ENCODE measurements at regions not wholly inside any gene's neighbourhood (a gene's known extent, or its start where the extent isn't known, plus 50 kb on each side); places are given as distances from the start of the nearest gene placed in this dataset.

DNA sequence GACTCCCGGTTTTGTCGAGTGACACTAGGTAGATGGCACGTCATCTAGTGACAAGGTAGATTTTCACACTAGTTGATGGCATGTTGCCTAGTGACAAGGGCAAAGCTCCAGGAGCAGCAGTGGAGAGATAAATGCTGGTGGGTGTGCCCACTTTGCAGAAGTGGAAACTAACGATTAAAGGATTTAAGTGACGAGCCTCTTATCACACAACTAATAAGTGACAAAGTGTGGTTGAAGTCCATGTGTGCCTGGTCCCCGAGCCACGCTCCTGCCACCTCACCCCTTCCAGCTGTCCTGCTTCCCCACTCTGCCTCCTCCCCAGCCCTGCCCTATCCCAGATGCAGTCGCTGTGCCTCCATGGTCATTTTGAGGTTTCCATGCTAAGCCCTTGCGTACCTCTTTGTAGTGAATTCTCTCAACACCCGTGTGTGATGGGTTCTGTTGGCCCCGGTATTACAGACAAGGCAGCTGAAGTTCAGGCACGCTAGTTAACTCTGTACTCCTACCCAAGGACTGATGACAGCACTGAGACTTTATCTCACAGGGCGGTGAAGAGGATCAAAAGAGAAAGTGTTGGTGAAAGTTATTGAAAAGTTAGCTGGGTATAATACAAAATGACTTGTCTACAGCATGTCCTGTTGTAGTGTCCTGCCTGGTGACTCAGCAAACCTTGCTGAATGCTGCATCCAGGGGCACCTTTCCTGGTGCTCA lies 113.4 kb upstream of the GLI2 start:
- ATAC-seq: no peak
- no peak for DNase-seq (ENCODE audit: low read depth, low spot score)
- no peaks in the 10 kb centered on the region for H3K4me1 ChIP-seq (ENCODE audit: control insufficient read depth, insufficient read depth, low read length)
- CTCF ChIA-PET: no interaction called here
- POLR2A ChIA-PET: no interaction called here
- no TSS peak for BruUV-seq (replicated peaks)
- H3K36me3 ChIP-seq (ENCODE audit: control insufficient read depth in 2 of 2, insufficient read depth in 2 of 2, low read length in 1 of 2): no peaks in the 10 kb centered on the region
- H3K79me2 ChIP-seq (ENCODE audit: control insufficient read depth, insufficient read depth, low read length): no peaks in the 10 kb centered on the region
- WGBS (ENCODE audit: insufficient coverage, insufficient replicate concordance, low lambda C conversion rate, missing lambda C conversion rate): 48% methylated on average over 13 of the region's 13 CpGs
- RAD21 ChIA-PET (ENCODE audit: unreplicated experiment): no interaction called here
- no peaks in the 10 kb centered on the region; the same call in 2 of the 3 replicates for H3K9me3 ChIP-seq (replicated peaks; ENCODE audit: control insufficient read depth, insufficient read depth, low read length)
- intact Hi-C loops (cut with micrococcal nuclease; ENCODE audit: unreplicated experiment): no loop called here
- no peak for FAIRE-seq
- H3K27ac ChIP-seq (ENCODE audit: control insufficient read depth, insufficient read depth): no peak overlapping the region
- H2AFZ ChIP-seq (ENCODE audit: control insufficient read depth, low read depth, low read length): no peak overlapping the region
- H3K4me3 ChIP-seq: no peak overlapping the region
- H3K27me3 ChIP-seq (replicated peaks in 1 of 2; ENCODE audit: control insufficient read depth in 2 of 2, insufficient read depth in 2 of 2, low read length in 1 of 2): no peaks in the 10 kb centered on the region; a peak in 1 of 4 replicates
- no peak overlapping the region for H3K9ac ChIP-seq (ENCODE audit: control insufficient read depth, insufficient read depth, low read length)
- in situ Hi-C loops (cut with MboI): no loop called here
- SMC1A ChIA-PET (ENCODE audit: uncharacterized antibody, unreplicated experiment): no interaction called here
- H3K4me2 ChIP-seq (ENCODE audit: control insufficient read depth, insufficient read depth): no peak overlapping the region
- no peaks in the 10 kb centered on the region for H4K20me1 ChIP-seq (ENCODE audit: control insufficient read depth, insufficient read depth)
- TF ChIP-seq POLR2AphosphoS2 (IDR thresholded peaks at IDR 0.05; ENCODE audit: low read depth, low read length): no peak
- TF ChIP-seq, protein P1, sequence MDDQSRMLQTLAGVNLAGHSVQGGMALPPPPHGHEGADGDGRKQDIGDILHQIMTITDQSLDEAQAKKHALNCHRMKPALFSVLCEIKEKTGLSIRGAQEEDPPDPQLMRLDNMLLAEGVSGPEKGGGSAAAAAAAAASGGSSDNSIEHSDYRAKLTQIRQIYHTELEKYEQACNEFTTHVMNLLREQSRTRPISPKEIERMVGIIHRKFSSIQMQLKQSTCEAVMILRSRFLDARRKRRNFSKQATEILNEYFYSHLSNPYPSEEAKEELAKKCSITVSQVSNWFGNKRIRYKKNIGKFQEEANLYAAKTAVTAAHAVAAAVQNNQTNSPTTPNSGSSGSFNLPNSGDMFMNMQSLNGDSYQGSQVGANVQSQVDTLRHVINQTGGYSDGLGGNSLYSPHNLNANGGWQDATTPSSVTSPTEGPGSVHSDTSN (IDR thresholded peaks at IDR 0.05; ENCODE audit: insufficient replicate concordance, low read depth, low read length): no peak
- TF ChIP-seq, protein P2, sequence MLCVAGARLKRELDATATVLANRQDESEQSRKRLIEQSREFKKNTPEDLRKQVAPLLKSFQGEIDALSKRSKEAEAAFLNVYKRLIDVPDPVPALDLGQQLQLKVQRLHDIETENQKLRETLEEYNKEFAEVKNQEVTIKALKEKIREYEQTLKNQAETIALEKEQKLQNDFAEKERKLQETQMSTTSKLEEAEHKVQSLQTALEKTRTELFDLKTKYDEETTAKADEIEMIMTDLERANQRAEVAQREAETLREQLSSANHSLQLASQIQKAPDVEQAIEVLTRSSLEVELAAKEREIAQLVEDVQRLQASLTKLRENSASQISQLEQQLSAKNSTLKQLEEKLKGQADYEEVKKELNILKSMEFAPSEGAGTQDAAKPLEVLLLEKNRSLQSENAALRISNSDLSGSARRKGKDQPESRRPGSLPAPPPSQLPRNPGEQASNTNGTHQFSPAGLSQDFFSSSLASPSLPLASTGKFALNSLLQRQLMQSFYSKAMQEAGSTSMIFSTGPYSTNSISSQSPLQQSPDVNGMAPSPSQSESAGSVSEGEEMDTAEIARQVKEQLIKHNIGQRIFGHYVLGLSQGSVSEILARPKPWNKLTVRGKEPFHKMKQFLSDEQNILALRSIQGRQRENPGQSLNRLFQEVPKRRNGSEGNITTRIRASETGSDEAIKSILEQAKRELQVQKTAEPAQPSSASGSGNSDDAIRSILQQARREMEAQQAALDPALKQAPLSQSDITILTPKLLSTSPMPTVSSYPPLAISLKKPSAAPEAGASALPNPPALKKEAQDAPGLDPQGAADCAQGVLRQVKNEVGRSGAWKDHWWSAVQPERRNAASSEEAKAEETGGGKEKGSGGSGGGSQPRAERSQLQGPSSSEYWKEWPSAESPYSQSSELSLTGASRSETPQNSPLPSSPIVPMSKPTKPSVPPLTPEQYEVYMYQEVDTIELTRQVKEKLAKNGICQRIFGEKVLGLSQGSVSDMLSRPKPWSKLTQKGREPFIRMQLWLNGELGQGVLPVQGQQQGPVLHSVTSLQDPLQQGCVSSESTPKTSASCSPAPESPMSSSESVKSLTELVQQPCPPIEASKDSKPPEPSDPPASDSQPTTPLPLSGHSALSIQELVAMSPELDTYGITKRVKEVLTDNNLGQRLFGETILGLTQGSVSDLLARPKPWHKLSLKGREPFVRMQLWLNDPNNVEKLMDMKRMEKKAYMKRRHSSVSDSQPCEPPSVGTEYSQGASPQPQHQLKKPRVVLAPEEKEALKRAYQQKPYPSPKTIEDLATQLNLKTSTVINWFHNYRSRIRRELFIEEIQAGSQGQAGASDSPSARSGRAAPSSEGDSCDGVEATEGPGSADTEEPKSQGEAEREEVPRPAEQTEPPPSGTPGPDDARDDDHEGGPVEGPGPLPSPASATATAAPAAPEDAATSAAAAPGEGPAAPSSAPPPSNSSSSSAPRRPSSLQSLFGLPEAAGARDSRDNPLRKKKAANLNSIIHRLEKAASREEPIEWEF (IDR thresholded peaks at IDR 0.05; ENCODE audit: insufficient replicate concordance, low read depth, low read length): no peak
- TF ChIP-seq SIX5 (IDR thresholded peaks at IDR 0.05; ENCODE audit: low read depth, low read length, severe bottlenecking): no peak
- no peak for TF ChIP-seq NFIC (IDR thresholded peaks at IDR 0.05; ENCODE audit: low read depth, low read length)
- TF ChIP-seq, protein P3, sequence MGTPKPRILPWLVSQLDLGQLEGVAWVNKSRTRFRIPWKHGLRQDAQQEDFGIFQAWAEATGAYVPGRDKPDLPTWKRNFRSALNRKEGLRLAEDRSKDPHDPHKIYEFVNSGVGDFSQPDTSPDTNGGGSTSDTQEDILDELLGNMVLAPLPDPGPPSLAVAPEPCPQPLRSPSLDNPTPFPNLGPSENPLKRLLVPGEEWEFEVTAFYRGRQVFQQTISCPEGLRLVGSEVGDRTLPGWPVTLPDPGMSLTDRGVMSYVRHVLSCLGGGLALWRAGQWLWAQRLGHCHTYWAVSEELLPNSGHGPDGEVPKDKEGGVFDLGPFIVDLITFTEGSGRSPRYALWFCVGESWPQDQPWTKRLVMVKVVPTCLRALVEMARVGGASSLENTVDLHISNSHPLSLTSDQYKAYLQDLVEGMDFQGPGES (IDR thresholded peaks at IDR 0.05): no peak
- TF ChIP-seq, protein P4, sequence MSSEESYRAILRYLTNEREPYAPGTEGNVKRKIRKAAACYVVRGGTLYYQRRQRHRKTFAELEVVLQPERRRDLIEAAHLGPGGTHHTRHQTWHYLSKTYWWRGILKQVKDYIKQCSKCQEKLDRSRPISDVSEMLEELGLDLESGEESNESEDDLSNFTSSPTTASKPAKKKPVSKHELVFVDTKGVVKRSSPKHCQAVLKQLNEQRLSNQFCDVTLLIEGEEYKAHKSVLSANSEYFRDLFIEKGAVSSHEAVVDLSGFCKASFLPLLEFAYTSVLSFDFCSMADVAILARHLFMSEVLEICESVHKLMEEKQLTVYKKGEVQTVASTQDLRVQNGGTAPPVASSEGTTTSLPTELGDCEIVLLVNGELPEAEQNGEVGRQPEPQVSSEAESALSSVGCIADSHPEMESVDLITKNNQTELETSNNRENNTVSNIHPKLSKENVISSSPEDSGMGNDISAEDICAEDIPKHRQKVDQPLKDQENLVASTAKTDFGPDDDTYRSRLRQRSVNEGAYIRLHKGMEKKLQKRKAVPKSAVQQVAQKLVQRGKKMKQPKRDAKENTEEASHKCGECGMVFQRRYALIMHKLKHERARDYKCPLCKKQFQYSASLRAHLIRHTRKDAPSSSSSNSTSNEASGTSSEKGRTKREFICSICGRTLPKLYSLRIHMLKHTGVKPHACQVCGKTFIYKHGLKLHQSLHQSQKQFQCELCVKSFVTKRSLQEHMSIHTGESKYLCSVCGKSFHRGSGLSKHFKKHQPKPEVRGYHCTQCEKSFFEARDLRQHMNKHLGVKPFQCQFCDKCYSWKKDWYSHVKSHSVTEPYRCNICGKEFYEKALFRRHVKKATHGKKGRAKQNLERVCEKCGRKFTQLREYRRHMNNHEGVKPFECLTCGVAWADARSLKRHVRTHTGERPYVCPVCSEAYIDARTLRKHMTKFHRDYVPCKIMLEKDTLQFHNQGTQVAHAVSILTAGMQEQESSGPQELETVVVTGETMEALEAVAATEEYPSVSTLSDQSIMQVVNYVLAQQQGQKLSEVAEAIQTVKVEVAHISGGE (CRISPR knock-in tag; IDR thresholded peaks at IDR 0.05): no peak
- no peak for TF ChIP-seq ZZZ3 (IDR thresholded peaks at IDR 0.05; ENCODE audit: control insufficient read depth, insufficient read length, low read depth)

Measured in GM12878 (cell line).